Epithelial cell of proximal tubule (primary cell): ENCODE measurements at regions not wholly inside any gene's neighbourhood (a gene's known extent, or its start where the extent isn't known, plus 50 kb on each side); places are given as distances from the start of the nearest gene placed in this dataset.

Experiments used
- DNase-seq: peaks from one replicate; pipeline ENCODE4 v3.0.0-alpha.2; 2011; ENCODE audit warnings: low read depth
- H3K4me3 ChIP-seq: 2 replicates; pipeline ENCODE4 v1.5.1; 2011; ENCODE audit warnings: low read depth, mild to moderate bottlenecking, low read length
- CTCF ChIP-seq: conservative IDR thresholded peaks from 2 replicates; pipeline ENCODE4 v1.5.1; 2012; ENCODE audit warnings: low read depth, mild to moderate bottlenecking, low read length

- TF ChIP-seq CTCF = no peak
- peak; percentile 74 for DNase-seq
- no peak overlapping the region for H3K4me3 ChIP-seq
Observed at GRCh38 chr1:222064388-222065211, 322.7 kb upstream of the DUSP10 start.

DNA sequence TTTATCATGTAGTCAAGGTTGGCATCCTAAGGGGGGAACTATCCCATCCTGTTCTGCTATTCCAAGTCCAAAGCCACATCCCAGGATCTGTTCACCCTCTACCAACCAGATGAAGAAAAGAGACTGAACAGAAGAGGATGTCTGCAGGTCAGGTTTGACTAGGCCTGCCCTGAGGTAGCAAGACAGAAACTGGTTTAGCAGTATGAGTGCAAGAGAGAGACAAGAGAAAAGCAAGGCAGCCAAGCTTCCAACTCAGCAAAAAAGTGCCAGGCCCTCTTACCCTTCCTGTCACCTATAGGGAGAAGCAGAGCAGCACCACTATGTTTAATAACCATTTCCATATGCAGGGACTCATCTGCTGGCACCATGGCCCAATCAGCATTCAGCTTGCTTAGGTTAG, 320.8 kb upstream of the DUSP10 start:
- no peak overlapping the region for H3K4me3 ChIP-seq
- TF ChIP-seq CTCF = no peak
- no peak for DNase-seq

DNA sequence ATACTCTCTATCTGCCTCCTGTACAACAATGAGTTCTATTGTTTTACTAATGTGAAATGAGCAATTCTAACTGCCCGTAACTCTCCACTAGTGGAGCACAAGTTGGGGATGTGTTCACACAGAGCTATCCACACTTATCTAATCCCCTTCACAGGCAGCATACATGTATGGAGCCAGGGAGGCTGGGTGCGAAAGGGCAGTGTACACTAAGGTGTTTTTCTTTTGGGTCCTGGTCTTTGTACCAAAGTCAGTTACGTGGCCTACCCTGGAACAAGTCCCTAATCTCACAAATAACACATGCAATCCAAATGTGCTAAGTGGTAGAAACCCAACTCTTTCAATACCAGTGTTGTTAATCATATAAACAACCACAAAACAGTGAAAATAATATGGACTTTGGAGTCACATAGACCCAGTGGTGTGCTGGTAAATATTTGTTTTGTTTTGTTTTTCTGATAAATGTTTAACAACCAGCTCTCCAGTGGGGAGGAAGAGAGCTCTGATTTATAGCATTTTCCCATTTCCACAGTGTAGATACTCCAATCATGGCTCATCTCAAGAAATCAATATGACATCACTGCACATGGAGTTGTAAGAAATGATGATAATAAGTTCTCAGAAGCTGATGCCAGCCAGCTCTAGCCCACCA, 319.9 kb upstream of the DUSP10 start:
- no peak for TF ChIP-seq CTCF
- no peak overlapping the region for H3K4me3 ChIP-seq
- no peak for DNase-seq

DNA sequence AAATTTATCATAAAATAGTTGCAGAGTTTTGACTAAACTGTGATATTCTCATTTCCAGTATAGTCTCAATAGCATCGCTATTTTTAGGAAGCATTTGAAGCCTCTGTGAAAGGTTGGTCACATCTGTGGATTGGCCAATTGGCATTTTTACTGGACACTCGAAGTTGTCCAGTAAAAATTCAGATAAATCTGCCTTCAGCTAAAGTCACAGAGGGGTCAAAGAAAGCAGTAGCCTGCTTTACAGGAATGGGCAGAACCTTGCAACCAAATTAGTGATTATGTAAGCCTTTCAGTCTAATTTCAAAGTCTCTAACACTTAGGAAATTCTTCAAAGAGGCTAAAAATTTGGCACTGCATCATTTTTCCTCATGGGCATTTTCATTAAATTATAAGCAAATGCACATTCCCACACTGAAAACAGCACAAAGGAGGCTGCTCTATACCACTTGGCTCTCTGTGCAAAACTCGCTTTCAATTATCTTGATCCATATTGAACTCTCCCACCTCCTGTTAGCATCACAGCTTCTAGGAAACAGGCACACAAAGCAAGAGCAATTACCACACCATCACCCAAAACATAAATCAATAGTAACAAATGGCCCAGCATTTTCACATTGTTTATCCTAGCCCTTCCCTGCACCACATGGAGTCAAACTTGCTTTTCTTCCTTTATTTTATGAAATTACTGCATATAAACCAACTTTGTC, 318.5 kb upstream of the DUSP10 start:
- no peak for TF ChIP-seq CTCF
- no peak overlapping the region for H3K4me3 ChIP-seq
- DNase-seq = no peak

DNA sequence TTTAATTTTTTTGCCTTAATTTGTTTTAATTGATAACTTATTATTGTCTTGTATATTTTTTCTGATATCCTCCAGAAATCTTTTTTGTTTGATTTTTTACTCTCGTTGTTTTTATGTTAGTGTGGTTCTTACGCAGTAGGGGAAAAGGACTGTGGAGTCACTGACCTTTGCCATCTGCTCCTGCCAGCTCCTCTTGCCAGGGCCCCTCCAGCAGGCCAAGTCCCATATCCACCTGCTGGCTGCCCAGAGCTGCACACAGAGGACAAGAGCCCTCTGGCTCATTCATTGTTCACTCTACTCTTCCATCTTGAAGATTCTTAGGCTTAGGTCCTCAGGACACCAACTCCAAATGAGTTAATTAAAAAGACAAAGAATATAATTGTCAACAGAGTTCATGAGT, 316.4 kb upstream of the DUSP10 start:
- TF ChIP-seq CTCF = peak; percentile 13
- no peak for DNase-seq

DNA sequence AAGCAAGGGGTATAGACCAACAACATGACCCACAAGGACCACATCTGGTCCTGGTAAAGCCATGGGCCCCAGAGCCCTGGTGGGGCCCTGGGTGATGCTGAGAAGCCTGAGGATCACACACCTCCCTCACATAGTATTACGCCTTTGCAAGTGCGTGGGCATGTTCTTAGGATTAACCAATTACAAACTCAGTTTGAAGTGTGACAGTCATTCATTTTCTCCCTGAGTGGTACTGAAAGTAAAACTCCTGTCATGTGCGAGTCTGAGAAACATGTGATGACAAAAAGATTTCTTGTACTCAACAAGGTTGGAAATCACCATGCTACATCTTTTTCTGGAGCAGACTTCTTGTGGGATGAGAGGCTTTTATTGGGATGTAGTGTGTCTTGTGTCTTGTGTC, 315.3 kb upstream of the DUSP10 start:
- H3K4me3 ChIP-seq = no peak overlapping the region
- no peak for TF ChIP-seq CTCF
- no peak for DNase-seq

More for the DNA sequence above, 316.4 kb upstream of the DUSP10 start:
- H3K4me3 ChIP-seq = no peak overlapping the region
